NT2/D1 (cell line): ENCODE measurements at regions not wholly inside any gene's neighbourhood (a gene's known extent, or its start where the extent isn't known, plus 50 kb on each side); places are given as distances from the start of the nearest gene placed in this dataset.

Experiments
- SUZ12 ChIP-seq: IDR thresholded peaks from 2 replicates; pipeline ENCODE4 v1.6.1; 2011; ENCODE audit not compliant: insufficient read length, insufficient read depth; ENCODE audit errors: extremely low read depth
- YY1 ChIP-seq: IDR thresholded peaks from 2 replicates; pipeline ENCODE4 v1.6.1; 2011; ENCODE audit not compliant: insufficient read length, insufficient read depth
- ZNF274 ChIP-seq: IDR thresholded peaks from 2 replicates; pipeline ENCODE4 v1.6.1; 2011; ENCODE audit warnings: mild to moderate bottlenecking, low read depth, low read length

- no peak for TF ChIP-seq ZNF274
- TF ChIP-seq YY1: no peak
- TF ChIP-seq SUZ12: no peak
Observed at GRCh38 chr6:33936886-33937285, 133.1 kb upstream of the MLN start.
